GM10248 (cell line): ENCODE measurements at regions not wholly inside any gene's neighbourhood (a gene's known extent, or its start where the extent isn't known, plus 50 kb on each side); places are given as distances from the start of the nearest gene placed in this dataset.
"Not testable (repeated sequence)": the region's sequence is repeated elsewhere in the genome, so short reads cannot be mapped to it uniquely, and the experiment has no call there.

Experiments
- CTCF ChIA-PET: fragments of 300-600 bp; sonication (Branson Sonifier 250); formaldehyde crosslinking; extraction: SDS; loops from one replicate; lab custom pipeline; 2021; ENCODE audit warnings: antibody characterized with exemption; lab: Yijun Ruan, JAX
- POLR2A ChIA-PET: fragments of 350-650 bp; sonication (Branson Sonifier 250); formaldehyde crosslinking; extraction: SDS; loops from one replicate; lab custom pipeline; 2020; ENCODE audit warnings: antibody characterized with exemption; lab: Yijun Ruan, JAX
- DNase-seq: peaks from one replicate; pipeline ENCODE4 v3.0.0; 2012; ENCODE audit errors: extremely low spot score
- CTCF ChIP-seq: IDR thresholded peaks from 2 replicates; pipeline ENCODE4 v1.5.1; 2012; ENCODE audit warnings: mild to moderate bottlenecking, low read depth; ENCODE audit errors: extremely low read depth, missing control alignments, control extremely low read depth

GRCh38 chr9:83130541-83130940, 67.6 kb upstream of the RASEF start:
- TF ChIP-seq CTCF: no peak
- POLR2A ChIA-PET: no interaction called here

GRCh38 chr9:83125671-83126070, 62.7 kb upstream of the RASEF start:
- no peak for DNase-seq
- ChIA-PET CTCF (no interaction called here), POLR2A (no interaction called here)
- TF ChIP-seq CTCF: no peak

More at GRCh38 chr9:83130541-83130940, 67.6 kb upstream of the RASEF start:
- CTCF ChIA-PET: interaction anchor here (1.6 to 1.9 kb wide), 2 partner anchors 10 to 12 kb away, joined by 5 to 6 read pairs; no protein-coding TSS in a partner anchor
- no peak for DNase-seq

GRCh38 chr9:83119873-83120272, 56.9 kb upstream of the RASEF start:
- no peak for DNase-seq
- ChIA-PET POLR2A (no interaction called here), CTCF (interaction anchor here (1.1 kb wide), 1 partner anchor 11 kb away, joined by 5 read pairs; no protein-coding TSS in a partner anchor)
- no peak for TF ChIP-seq CTCF

GRCh38 chr9:83116026-83116425, 53.1 kb upstream of the RASEF start:
- POLR2A ChIA-PET: no interaction called here
- CTCF ChIA-PET: no interaction called here
- no peak for DNase-seq
- TF ChIP-seq CTCF: no peak

GRCh38 chr9:83113445-83113844, 50.5 kb upstream of the RASEF start:
- CTCF ChIA-PET, POLR2A ChIA-PET, DNase-seq: not testable (repeated sequence)
